ENCODE measurements at regions not wholly inside any gene's neighbourhood (a gene's known extent, or its start where the extent isn't known, plus 50 kb on each side); places are given as distances from the start of the nearest gene placed in this dataset.

GRCh38 chr5:68628082-68628814 lies 412.7 kb downstream of the PIK3R1 start:
- TF ChIP-seq EZH2 (IDR thresholded peaks at IDR 0.05; ENCODE audit: borderline replicate concordance, insufficient read depth, low read depth, low read length, poor library complexity, severe bottlenecking), result no peak
- TF ChIP-seq, protein P1, sequence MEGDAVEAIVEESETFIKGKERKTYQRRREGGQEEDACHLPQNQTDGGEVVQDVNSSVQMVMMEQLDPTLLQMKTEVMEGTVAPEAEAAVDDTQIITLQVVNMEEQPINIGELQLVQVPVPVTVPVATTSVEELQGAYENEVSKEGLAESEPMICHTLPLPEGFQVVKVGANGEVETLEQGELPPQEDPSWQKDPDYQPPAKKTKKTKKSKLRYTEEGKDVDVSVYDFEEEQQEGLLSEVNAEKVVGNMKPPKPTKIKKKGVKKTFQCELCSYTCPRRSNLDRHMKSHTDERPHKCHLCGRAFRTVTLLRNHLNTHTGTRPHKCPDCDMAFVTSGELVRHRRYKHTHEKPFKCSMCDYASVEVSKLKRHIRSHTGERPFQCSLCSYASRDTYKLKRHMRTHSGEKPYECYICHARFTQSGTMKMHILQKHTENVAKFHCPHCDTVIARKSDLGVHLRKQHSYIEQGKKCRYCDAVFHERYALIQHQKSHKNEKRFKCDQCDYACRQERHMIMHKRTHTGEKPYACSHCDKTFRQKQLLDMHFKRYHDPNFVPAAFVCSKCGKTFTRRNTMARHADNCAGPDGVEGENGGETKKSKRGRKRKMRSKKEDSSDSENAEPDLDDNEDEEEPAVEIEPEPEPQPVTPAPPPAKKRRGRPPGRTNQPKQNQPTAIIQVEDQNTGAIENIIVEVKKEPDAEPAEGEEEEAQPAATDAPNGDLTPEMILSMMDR (IDR thresholded peaks at IDR 0.05), result no peak
